ENCODE measurements at regions not wholly inside any gene's neighbourhood (a gene's known extent, or its start where the extent isn't known, plus 50 kb on each side); places are given as distances from the start of the nearest gene placed in this dataset.

- TF ChIP-seq CTCF (IDR thresholded peaks at IDR 0.05), result no peak
- TF ChIP-seq EZH2 (IDR thresholded peaks at IDR 0.05), result no peak
Observed at GRCh38 chr1:83112248-83112885, 886.6 kb downstream of the TTLL7 start.
